ENCODE measurements at regions not wholly inside any gene's neighbourhood (a gene's known extent, or its start where the extent isn't known, plus 50 kb on each side); places are given as distances from the start of the nearest gene placed in this dataset.

DNA sequence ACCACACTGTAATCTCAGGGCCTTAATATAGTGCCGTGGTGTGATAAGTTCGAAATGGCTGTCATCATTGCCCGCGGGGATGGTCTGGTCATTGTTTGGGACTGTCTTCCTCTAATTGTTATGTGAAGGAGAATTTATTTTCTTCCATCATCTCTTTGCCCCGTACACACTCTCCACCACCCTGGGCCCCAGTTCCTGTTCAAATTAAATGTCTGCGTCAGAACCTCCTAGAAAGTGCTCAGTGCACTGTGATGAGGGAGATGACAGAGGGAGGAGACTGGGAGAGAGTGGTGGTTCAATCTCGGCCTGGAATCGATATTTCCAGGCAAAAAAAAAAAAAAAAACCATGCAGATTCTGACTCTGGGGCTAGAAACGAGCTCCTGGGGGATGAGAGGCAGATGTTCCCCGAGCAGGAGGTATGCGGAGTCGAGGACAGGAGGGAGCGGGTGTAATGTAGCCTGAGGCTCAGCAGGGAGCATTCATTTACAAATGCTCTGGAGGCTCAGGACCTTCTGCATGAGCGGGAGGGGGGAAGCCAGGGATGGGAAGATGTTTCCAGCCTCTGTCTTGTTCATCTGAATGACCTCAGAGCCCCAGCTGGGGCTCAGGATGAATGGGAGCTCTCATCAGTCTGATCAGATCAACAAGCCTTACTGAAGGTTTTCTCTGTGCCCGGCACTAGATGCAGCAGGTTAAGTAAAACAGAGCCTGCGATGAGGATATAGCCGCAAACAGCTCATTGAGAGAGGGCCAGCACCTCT, 219.5 kb downstream of the TBX5 start:
- H3K4me3 ChIP-seq (ENCODE audit: low read depth, poor library complexity, severe bottlenecking): no peak overlapping the region
- no peak for TF ChIP-seq POLR2A (IDR thresholded peaks at IDR 0.05)
- TF ChIP-seq, protein P1, sequence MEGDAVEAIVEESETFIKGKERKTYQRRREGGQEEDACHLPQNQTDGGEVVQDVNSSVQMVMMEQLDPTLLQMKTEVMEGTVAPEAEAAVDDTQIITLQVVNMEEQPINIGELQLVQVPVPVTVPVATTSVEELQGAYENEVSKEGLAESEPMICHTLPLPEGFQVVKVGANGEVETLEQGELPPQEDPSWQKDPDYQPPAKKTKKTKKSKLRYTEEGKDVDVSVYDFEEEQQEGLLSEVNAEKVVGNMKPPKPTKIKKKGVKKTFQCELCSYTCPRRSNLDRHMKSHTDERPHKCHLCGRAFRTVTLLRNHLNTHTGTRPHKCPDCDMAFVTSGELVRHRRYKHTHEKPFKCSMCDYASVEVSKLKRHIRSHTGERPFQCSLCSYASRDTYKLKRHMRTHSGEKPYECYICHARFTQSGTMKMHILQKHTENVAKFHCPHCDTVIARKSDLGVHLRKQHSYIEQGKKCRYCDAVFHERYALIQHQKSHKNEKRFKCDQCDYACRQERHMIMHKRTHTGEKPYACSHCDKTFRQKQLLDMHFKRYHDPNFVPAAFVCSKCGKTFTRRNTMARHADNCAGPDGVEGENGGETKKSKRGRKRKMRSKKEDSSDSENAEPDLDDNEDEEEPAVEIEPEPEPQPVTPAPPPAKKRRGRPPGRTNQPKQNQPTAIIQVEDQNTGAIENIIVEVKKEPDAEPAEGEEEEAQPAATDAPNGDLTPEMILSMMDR (IDR thresholded peaks at IDR 0.05): no peak
- intact Hi-C loops (cut with DNase I; ENCODE audit: low total_unique reads): no loop called here
- DNase-seq (ENCODE audit: low spot score in 2 of 2): peak in 1 of 2 donors; percentile 53
- 31 to 36% methylated on average over 17 of the region's 17 CpGs for WGBS, 2 donors

DNA sequence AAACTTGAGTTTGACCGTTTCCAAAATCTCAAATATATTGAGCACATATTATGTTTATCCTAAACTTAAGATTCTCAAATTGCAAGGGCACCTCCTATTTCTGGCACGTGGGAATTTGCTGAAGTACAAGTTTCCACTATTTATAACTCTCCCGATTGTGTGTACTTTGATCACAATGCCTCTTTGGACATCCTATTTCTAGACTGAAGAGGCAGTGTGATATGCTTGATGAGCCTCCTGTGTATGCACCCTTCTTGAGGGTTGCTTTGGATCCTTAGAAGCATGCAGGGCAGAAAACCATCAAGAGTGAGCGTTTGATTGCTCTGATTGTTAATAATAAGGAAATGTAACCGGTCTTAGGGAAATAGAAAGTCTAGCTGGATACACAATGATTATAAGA, 218.9 kb upstream of the RBM19 start:
- WGBS, 2 donors: 68 to 69% methylated on average over 5 of the region's 5 CpGs
- intact Hi-C loops (cut with DNase I; ENCODE audit: low total_unique reads): no loop called here
- TF ChIP-seq POLR2A (IDR thresholded peaks at IDR 0.05): no peak
- TF ChIP-seq, protein P1 (IDR thresholded peaks at IDR 0.05): no peak

DNA sequence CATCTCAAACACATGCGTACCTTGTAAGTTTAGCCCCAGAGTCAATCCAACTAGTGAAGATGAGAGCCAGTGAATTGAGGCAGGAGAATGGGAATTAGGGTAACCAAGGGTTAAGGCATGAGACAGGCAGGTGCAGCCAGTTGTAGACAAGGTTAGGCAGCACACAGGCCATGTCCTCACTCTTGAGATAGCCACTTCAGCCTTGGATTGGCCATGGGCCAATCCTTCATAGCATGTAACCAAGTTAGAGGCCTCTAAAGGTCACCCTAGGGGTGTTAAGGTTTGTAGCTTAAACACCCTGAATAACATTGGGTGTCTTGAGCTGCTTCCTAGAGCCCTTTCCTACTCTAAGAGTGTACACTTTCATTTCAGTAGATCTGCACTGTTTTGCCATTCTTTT, 208.2 kb upstream of the RBM19 start:
- no peak for DNase-seq (ENCODE audit: low spot score in 2 of 2)
- intact Hi-C loops (cut with DNase I; ENCODE audit: low total_unique reads): loop anchor here (5.0 kb wide), 1 partner anchor 973 kb away; no protein-coding TSS in a partner anchor
- TF ChIP-seq, protein P1 (IDR thresholded peaks at IDR 0.05): no peak
- no peak for TF ChIP-seq POLR2A (IDR thresholded peaks at IDR 0.05)
- no peak overlapping the region for H3K4me3 ChIP-seq (ENCODE audit: low read depth, poor library complexity, severe bottlenecking)
- 95 to 100% methylated on average over 1 of the region's 1 CpG for WGBS, 2 donors

More for the DNA sequence above, 218.9 kb upstream of the RBM19 start:
- no peak overlapping the region for H3K4me3 ChIP-seq (ENCODE audit: low read depth, poor library complexity, severe bottlenecking)
- DNase-seq (ENCODE audit: low spot score in 2 of 2): peak in 1 of 2 donors; percentile 54

DNA sequence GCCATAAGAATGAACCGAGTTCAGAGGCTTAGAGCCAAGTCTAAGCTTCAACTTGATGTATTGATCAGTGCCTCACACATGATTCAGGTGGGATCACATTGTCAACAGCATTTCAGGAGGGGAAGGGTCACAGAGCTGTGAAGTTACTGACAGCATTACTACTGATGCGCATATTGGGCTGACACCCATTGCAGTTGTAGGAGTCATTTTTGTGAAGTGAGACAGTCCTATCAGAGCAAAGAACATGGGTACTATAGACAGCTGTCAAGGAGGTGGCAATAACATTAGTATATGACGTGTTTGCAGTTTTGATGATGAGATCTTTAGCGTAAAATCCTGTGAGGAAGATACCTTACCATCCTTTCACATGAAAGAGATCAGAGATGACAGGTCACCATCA, 206.0 kb upstream of the RBM19 start:
- WGBS, 2 donors: 83 to 88% methylated on average over 4 of the region's 4 CpGs
- no peak overlapping the region for H3K4me3 ChIP-seq (ENCODE audit: low read depth, poor library complexity, severe bottlenecking)
- intact Hi-C loops (cut with DNase I; ENCODE audit: low total_unique reads): loop anchor here (5.0 kb wide), 1 partner anchor 975 kb away; no protein-coding TSS in a partner anchor
- no peak for DNase-seq (ENCODE audit: low spot score in 2 of 2)
- TF ChIP-seq, protein P1 (IDR thresholded peaks at IDR 0.05): no peak
- TF ChIP-seq POLR2A (IDR thresholded peaks at IDR 0.05): no peak

DNA sequence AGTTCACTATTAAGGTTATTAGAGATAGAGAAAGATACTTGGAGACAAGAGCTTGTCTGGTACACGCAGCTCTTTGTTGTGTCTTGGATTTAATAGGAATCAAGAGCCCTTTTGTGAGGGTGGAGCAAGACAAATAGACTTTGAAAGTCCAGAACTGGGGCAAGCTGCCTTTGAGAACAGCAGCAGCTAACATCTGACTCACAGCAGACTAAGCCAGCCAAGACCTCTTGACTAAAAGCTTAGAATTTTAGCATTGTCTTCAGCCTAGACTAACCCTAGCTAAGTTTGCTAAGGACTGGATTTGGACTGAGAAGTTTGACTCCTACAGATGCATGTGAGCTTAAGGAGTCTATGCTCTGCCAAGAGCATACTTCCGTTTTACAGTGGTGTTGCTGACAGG, 201.9 kb upstream of the RBM19 start:
- no peak for TF ChIP-seq POLR2A (IDR thresholded peaks at IDR 0.05)
- TF ChIP-seq, protein P1 (IDR thresholded peaks at IDR 0.05): no peak
- no peak for DNase-seq (ENCODE audit: low spot score in 2 of 2)
- H3K4me3 ChIP-seq (ENCODE audit: low read depth, poor library complexity, severe bottlenecking): no peak overlapping the region
- intact Hi-C loops (cut with DNase I; ENCODE audit: low total_unique reads): no loop called here
- 56 to 65% methylated on average over 2 of the region's 2 CpGs for WGBS, 2 donors

Data from lower leg skin (tissue), 4 donors.